22Rv1 (cell line): ENCODE measurements at regions not wholly inside any gene's neighbourhood (a gene's known extent, or its start where the extent isn't known, plus 50 kb on each side); places are given as distances from the start of the nearest gene placed in this dataset.

ENCODE experiments used
- CTCF ChIP-seq: fragments of 450-650 bp; IDR thresholded peaks from 2 replicates; pipeline ENCODE4 v1.5.1; 2017; ENCODE audit warnings: mild to moderate bottlenecking
- ZFX ChIP-seq: fragments of 450-650 bp; IDR thresholded peaks from 2 replicates; pipeline ENCODE4 v1.6.1; 2017; ENCODE audit warnings: antibody characterized with exemption, borderline replicate concordance

- TF ChIP-seq CTCF (no peak), ZFX (no peak)
Observed at GRCh38 chr6:88493717-88494116, 327.6 kb upstream of the CNR1 start.
